ENCODE measurements at regions not wholly inside any gene's neighbourhood (a gene's known extent, or its start where the extent isn't known, plus 50 kb on each side); places are given as distances from the start of the nearest gene placed in this dataset.

DNA sequence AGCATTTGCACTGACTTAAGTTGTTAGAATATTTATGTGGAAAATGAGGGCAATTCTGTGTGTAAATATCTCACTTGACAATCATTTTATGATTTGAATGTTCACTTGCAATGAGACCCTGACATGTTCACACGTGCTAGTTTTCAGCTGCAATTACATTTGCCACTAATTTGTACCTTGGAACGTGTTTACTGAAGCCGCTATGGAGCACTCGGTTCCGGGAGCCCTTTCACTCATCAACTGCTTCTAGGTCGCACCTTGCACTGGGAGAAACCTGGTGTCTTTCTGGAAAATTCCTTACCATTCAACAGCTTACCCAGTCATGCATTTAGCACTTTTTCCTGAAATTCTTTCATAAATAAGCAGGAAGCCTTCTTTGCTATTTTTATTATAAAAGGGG is 229.6 kb downstream of the ZIC5 start:
- TF ChIP-seq, protein P1, sequence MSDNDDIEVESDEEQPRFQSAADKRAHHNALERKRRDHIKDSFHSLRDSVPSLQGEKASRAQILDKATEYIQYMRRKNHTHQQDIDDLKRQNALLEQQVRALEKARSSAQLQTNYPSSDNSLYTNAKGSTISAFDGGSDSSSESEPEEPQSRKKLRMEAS (IDR thresholded peaks at IDR 0.05; ENCODE audit: low read depth, low read length), result no peak
- no peak for TF ChIP-seq POLR2A (IDR thresholded peaks at IDR 0.05; ENCODE audit: extremely low read depth, insufficient read length)
- TF ChIP-seq, protein P2, sequence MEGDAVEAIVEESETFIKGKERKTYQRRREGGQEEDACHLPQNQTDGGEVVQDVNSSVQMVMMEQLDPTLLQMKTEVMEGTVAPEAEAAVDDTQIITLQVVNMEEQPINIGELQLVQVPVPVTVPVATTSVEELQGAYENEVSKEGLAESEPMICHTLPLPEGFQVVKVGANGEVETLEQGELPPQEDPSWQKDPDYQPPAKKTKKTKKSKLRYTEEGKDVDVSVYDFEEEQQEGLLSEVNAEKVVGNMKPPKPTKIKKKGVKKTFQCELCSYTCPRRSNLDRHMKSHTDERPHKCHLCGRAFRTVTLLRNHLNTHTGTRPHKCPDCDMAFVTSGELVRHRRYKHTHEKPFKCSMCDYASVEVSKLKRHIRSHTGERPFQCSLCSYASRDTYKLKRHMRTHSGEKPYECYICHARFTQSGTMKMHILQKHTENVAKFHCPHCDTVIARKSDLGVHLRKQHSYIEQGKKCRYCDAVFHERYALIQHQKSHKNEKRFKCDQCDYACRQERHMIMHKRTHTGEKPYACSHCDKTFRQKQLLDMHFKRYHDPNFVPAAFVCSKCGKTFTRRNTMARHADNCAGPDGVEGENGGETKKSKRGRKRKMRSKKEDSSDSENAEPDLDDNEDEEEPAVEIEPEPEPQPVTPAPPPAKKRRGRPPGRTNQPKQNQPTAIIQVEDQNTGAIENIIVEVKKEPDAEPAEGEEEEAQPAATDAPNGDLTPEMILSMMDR (IDR thresholded peaks at IDR 0.05; ENCODE audit: low read depth, low read length), result no peak
- TF ChIP-seq MYC (IDR thresholded peaks at IDR 0.05; ENCODE audit: low read depth, low read length), result no peak
